GM23338 (cell line): ENCODE measurements at regions not wholly inside any gene's neighbourhood (a gene's known extent, or its start where the extent isn't known, plus 50 kb on each side); places are given as distances from the start of the nearest gene placed in this dataset.

ENCODE experiments used
- ATAC-seq: fragments of 200-7000 bp; cut with Tn5 transposase; 3 replicates; pipeline ENCODE4 v1.9.1; 2020
- DNase-seq: peaks from one replicate; pipeline ENCODE4 v3.0.0-alpha.2; 2015; ENCODE audit warnings: low spot score
- H2AFZ ChIP-seq: fragments of 200-600 bp; sonication (generic); 2 replicates; pipeline ENCODE4 v1.8.0; 2016; ENCODE audit warnings: antibody characterized with exemption, mild to moderate bottlenecking, moderate library complexity
- H3F3A ChIP-seq: fragments of 200-600 bp; sonication (generic); replicated peaks from 2 replicates; pipeline ENCODE4 v1.8.0; 2017; ENCODE audit warnings: antibody characterized with exemption, mixed run types, low read depth
- H3K27ac ChIP-seq: fragments of 200-600 bp; sonication (generic); 2 replicates; pipeline ENCODE4 v1.6.1; 2016; ENCODE audit warnings: low read depth
- H3K27me3 ChIP-seq: fragments of 200-600 bp; sonication (generic); 2 replicates; pipeline ENCODE4 v1.8.0; 2016; ENCODE audit warnings: mild to moderate bottlenecking, mixed run types, moderate library complexity; ENCODE audit not compliant: insufficient read depth
- H3K36me3 ChIP-seq: fragments of 200-600 bp; sonication (generic); 2 replicates; pipeline ENCODE4 v1.8.0; 2016; ENCODE audit warnings: mild to moderate bottlenecking; ENCODE audit not compliant: insufficient read depth
- H3K4me1 ChIP-seq: fragments of 200-600 bp; sonication (generic); 2 replicates; pipeline ENCODE4 v1.8.0; 2016; ENCODE audit warnings: mild to moderate bottlenecking, moderate library complexity; ENCODE audit not compliant: insufficient read depth
- H3K4me2 ChIP-seq: fragments of 200-600 bp; sonication (generic); 2 replicates; pipeline ENCODE4 v1.7.1; 2017; ENCODE audit warnings: mixed run types
- H3K4me3 ChIP-seq: fragments of 200-600 bp; sonication (generic); 2 replicates; pipeline ENCODE4 v1.6.1; 2016; ENCODE audit warnings: mixed run types
- H3K79me2 ChIP-seq: fragments of 200-600 bp; sonication (generic); replicated peaks from 2 replicates; pipeline ENCODE4 v1.8.0; 2017; ENCODE audit warnings: mild to moderate bottlenecking; ENCODE audit not compliant: insufficient read depth
- H3K9me2 ChIP-seq: fragments of 200-600 bp; sonication (generic); 2 replicates; pipeline ENCODE4 v1.8.0; 2017; ENCODE audit not compliant: insufficient read depth
- H4K20me1 ChIP-seq: fragments of 200-600 bp; sonication (generic); replicated peaks from 2 replicates; pipeline ENCODE4 v1.8.0; 2017; ENCODE audit warnings: mild to moderate bottlenecking; ENCODE audit not compliant: insufficient read depth
- H3K27ac Mint-ChIP-seq: 2 replicates; pipeline ENCODE4 v1.8.0; 2020; ENCODE audit warnings: inconsistent platforms, mild to moderate bottlenecking, moderate library complexity, mixed read lengths
- H3K27me3 Mint-ChIP-seq: 3 replicates; pipeline ENCODE4 v1.8.0; 2022; ENCODE audit warnings: low read depth, mild to moderate bottlenecking, moderate library complexity, mixed read lengths, inconsistent platforms; ENCODE audit not compliant: insufficient read depth, poor library complexity
- H3K36me3 Mint-ChIP-seq: 3 replicates; pipeline ENCODE4 v1.8.0; 2021; ENCODE audit warnings: low read depth, mild to moderate bottlenecking, inconsistent platforms, moderate library complexity, mixed read lengths
- H3K4me1 Mint-ChIP-seq: 3 replicates; pipeline ENCODE4 v1.8.0; 2020; ENCODE audit warnings: mild to moderate bottlenecking, inconsistent platforms, mixed read lengths
- H3K4me3 Mint-ChIP-seq: 3 replicates; pipeline ENCODE4 v1.8.0; 2021; ENCODE audit warnings: moderate library complexity, mild to moderate bottlenecking, inconsistent platforms, mixed read lengths
- H3K9me3 Mint-ChIP-seq: 3 replicates; pipeline ENCODE4 v1.8.0; 2020; ENCODE audit warnings: moderate library complexity, mild to moderate bottlenecking, inconsistent platforms, mixed read lengths
- CTCF ChIP-seq, 2 experiments: fragments of 200-600 bp in 1 of 2; sonication (generic) in 1 of 2; conservative IDR thresholded peaks; 2 replicates each; pipeline versions ENCODE4 v1.5.1 to v1.6.1; 2016 to 2017; ENCODE audit warnings: antibody characterized with exemption in 2 of 2, low read depth in 2 of 2, mild to moderate bottlenecking in 2 of 2, moderate library complexity in 1 of 2
- REST ChIP-seq: IDR thresholded peaks from one replicate; pipeline ENCODE4 v1.6.1; 2018; ENCODE audit warnings: antibody characterized with exemption; ENCODE audit not compliant: unreplicated experiment
- STAT1 ChIP-seq: IDR thresholded peaks from one replicate; pipeline ENCODE4 v1.6.1; 2016; ENCODE audit warnings: antibody characterized with exemption; ENCODE audit not compliant: unreplicated experiment
- ZNF331 ChIP-seq: fragments of 250-450 bp; sonication (Bioruptor Pico); IDR thresholded peaks from 2 replicates; pipeline ENCODE4 v1.5.0; 2020; ENCODE audit warnings: low read depth, mild to moderate bottlenecking, moderate library complexity
- ZNF462 ChIP-seq: fragments of 250-450 bp; sonication (Bioruptor Pico); IDR thresholded peaks from 2 replicates; pipeline ENCODE4 v1.5.0; 2020; ENCODE audit warnings: mild to moderate bottlenecking, moderate library complexity

GRCh38 chr6:164325168-164325567 lies 910.6 kb downstream of the QKI start (continued):
- no peak for TF ChIP-seq CTCF (conservative IDR thresholded peaks at IDR 0.05; ENCODE audit: low read depth in 2 of 2)

GRCh38 chr6:164322533-164322932 lies 908.0 kb downstream of the QKI start:
- DNase-seq (no peak), ATAC-seq (no peak)
- Mint-ChIP-seq H3K27me3 (no peaks in the 10 kb centered on the region), H3K4me1 (no peaks in the 10 kb centered on the region), H3K36me3 (no peaks in the 10 kb centered on the region; the same call in 2 of the 3 replicates), H3K9me3 (no peaks in the 10 kb centered on the region; the same call in 2 of the 3 replicates), H3K4me3 (no peak overlapping the region), H3K27ac (no peak overlapping the region)
- Histone ChIP-seq H2AFZ (no peak overlapping the region), H3K79me2 (no peaks in the 10 kb centered on the region), H3K36me3 (no peaks in the 10 kb centered on the region), H3K27me3 (no peaks in the 10 kb centered on the region), H4K20me1 (no peaks in the 10 kb centered on the region), H3K27ac (no peak overlapping the region), H3K4me3 (no peak overlapping the region), H3K4me1 (no peaks in the 10 kb centered on the region), H3F3A (no peaks in the 10 kb centered on the region), H3K9me2 (0 out of 2 replicates have a peak, but pooled peaks cover 5% of the 10 kb centered on the region), H3K4me2 (no peak overlapping the region)
- TF ChIP-seq CTCF (conservative IDR thresholded peaks at IDR 0.05; ENCODE audit: low read depth in 2 of 2) (no peak), ZNF462 (CRISPR knock-in tag) (no peak), REST (no peak), ZNF331 (no peak), STAT1 (no peak)
